GM13977 (cell line): ENCODE measurements at regions not wholly inside any gene's neighbourhood (a gene's known extent, or its start where the extent isn't known, plus 50 kb on each side); places are given as distances from the start of the nearest gene placed in this dataset.

Experiments
- DNase-seq: peaks from one replicate; pipeline ENCODE4 v3.0.0; 2012; ENCODE audit warnings: low spot score
- CTCF ChIP-seq: IDR thresholded peaks from 2 replicates; pipeline ENCODE4 v1.5.1; 2012; ENCODE audit warnings: mild to moderate bottlenecking, control low read depth; ENCODE audit not compliant: insufficient read depth; ENCODE audit errors: extremely low read depth, missing control alignments
- in situ Hi-C: fragments of 300-500 bp; cut with MboI; formaldehyde crosslinking; loops from one replicate; pipeline ENCODE4 v1.12.0; 2022; ENCODE audit warnings: low sequenced_read_pairs, low pct_unique_long_range_greater_than_20kb, mixed read lengths, inconsistent platforms; ENCODE audit not compliant: unreplicated experiment

DNA sequence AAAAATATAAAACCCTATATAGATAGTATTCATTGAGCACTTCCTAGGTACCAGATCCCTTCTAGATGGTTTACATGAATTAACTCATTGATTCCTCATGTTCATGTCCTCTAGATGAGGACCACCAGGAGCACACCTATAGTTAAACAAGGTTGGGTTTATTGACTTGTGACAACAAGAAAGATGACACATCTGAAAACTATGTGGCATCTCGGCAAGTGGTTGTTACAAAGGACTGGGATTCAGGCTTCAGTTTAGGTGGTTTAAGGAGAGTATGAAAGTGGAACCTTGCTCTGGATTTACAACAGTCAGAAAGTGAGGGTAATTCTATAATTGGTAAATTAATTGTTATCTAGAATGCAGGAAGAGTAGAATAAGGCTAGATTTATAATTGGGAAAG, 99.0 kb upstream of the PHF14 start:
- DNase-seq, result no peak
- in situ Hi-C loops, result no loop called here
- no peak for TF ChIP-seq CTCF

- in situ Hi-C loops, result no loop called here
- TF ChIP-seq CTCF, result no peak
- no peak for DNase-seq
These were observed 98.6 kb upstream of the PHF14 start for GRCh38 chr7:10875080-10875479.

- in situ Hi-C loops, result no loop called here
- no peak for TF ChIP-seq CTCF
- no peak for DNase-seq
These were observed 84.8 kb upstream of the PHF14 start for GRCh38 chr7:10888861-10889260.

- TF ChIP-seq CTCF, result peak; percentile 88
- in situ Hi-C loops, result no loop called here
- DNase-seq, result peak; percentile 66
These were observed 84.3 kb upstream of the PHF14 start for GRCh38 chr7:10889266-10889898.

GRCh38 chr7:10908600-10908999, 65.1 kb upstream of the PHF14 start:
- no peak for TF ChIP-seq CTCF
- no peak for DNase-seq
- in situ Hi-C loops, result no loop called here

- in situ Hi-C loops, result no loop called here
- no peak for TF ChIP-seq CTCF
- DNase-seq, result no peak
These were observed 63.2 kb upstream of the PHF14 start for GRCh38 chr7:10910447-10910846.

- TF ChIP-seq CTCF, result no peak
- DNase-seq, result no peak
- in situ Hi-C loops, result no loop called here
These were observed 61.6 kb upstream of the PHF14 start for GRCh38 chr7:10912077-10912476.
